Neutrophil (primary cell): ENCODE measurements at regions not wholly inside any gene's neighbourhood (a gene's known extent, or its start where the extent isn't known, plus 50 kb on each side); places are given as distances from the start of the nearest gene placed in this dataset.

Experiments used
- H3K27ac ChIP-seq: fragments of 200-600 bp; sonication (generic); 2 replicates; pipeline ENCODE4 v1.5.1; 2016; ENCODE audit warnings: mild to moderate bottlenecking, moderate library complexity
- H3K27me3 ChIP-seq: fragments of 200-600 bp; sonication (generic); 2 replicates; pipeline ENCODE4 v1.6.0; 2016; ENCODE audit warnings: mild to moderate bottlenecking
- H3K36me3 ChIP-seq: fragments of 200-600 bp; sonication (generic); 2 replicates; pipeline ENCODE4 v1.5.1; 2017
- H3K4me1 ChIP-seq, 2 experiments: fragments of 200-600 bp in 1 of 2; sonication (generic) in 1 of 2; 1 replicate in 1 of 2; 2 replicates in 1 of 2; pipeline versions ENCODE4 v1.5.1 to v1.6.1; 2013 to 2016; ENCODE audit warnings: low read depth in 1 of 2, low read length in 1 of 2, mild to moderate bottlenecking in 1 of 2, moderate library complexity in 1 of 2; ENCODE audit not compliant: control insufficient read depth in 1 of 2, insufficient read depth in 1 of 2
- H3K4me3 ChIP-seq, 2 experiments: fragments of 200-600 bp in 1 of 2; sonication (generic) in 1 of 2; 1 replicate in 1 of 2; 2 replicates in 1 of 2; pipeline ENCODE4 v1.5.1; 2013 to 2016; ENCODE audit warnings: low read depth in 1 of 2, low read length in 1 of 2, mild to moderate bottlenecking in 1 of 2, moderate library complexity in 1 of 2
- H3K9me3 ChIP-seq: fragments of 200-600 bp; sonication (generic); 2 replicates; pipeline ENCODE4 v1.5.1; 2016
- CTCF ChIP-seq: fragments of 200-600 bp; sonication (generic); IDR thresholded peaks from 2 replicates; pipeline ENCODE4 v1.5.1; 2016; ENCODE audit warnings: antibody characterized with exemption

- Histone ChIP-seq H3K4me3 (no peak overlapping the region), H3K27me3 (no peaks in the 10 kb centered on the region), H3K4me1 (no peaks in the 10 kb centered on the region), H3K27ac (no peak overlapping the region), H3K36me3 (no peaks in the 10 kb centered on the region), H3K9me3 (no peaks in the 10 kb centered on the region)
- no peak for TF ChIP-seq CTCF
Observed at GRCh38 chr1:163523375-163524029, 201.7 kb downstream of the NUF2 start.

- Histone ChIP-seq H3K4me3 (no peak overlapping the region), H3K27me3 (no peaks in the 10 kb centered on the region), H3K9me3 (no peaks in the 10 kb centered on the region), H3K36me3 (no peaks in the 10 kb centered on the region), H3K4me1 (no peaks in the 10 kb centered on the region), H3K27ac (no peak overlapping the region)
- no peak for TF ChIP-seq CTCF
Observed at GRCh38 chr1:163528710-163529348, 207.1 kb downstream of the NUF2 start.

GRCh38 chr1:163531345-163531744, 209.6 kb downstream of the NUF2 start:
- no peak overlapping the region for H3K27ac ChIP-seq
- TF ChIP-seq CTCF = no peak
- no peaks in the 10 kb centered on the region for H3K4me1 ChIP-seq
- H3K9me3 ChIP-seq = no peaks in the 10 kb centered on the region
- H3K4me3 ChIP-seq = no peak overlapping the region
- no peaks in the 10 kb centered on the region for H3K27me3 ChIP-seq
- no peaks in the 10 kb centered on the region for H3K36me3 ChIP-seq

GRCh38 chr1:163535401-163535800, 213.6 kb downstream of the NUF2 start:
- H3K36me3 ChIP-seq = no peaks in the 10 kb centered on the region

GRCh38 chr1:163535807-163536206, 214.1 kb downstream of the NUF2 start:
- Histone ChIP-seq H3K4me3 (no peak overlapping the region), H3K4me1 (no peaks in the 10 kb centered on the region), H3K9me3 (no peaks in the 10 kb centered on the region), H3K27ac (no peak overlapping the region), H3K36me3 (no peaks in the 10 kb centered on the region), H3K27me3 (no peaks in the 10 kb centered on the region)
- no peak for TF ChIP-seq CTCF

More at GRCh38 chr1:163535401-163535800, 213.6 kb downstream of the NUF2 start:
- no peaks in the 10 kb centered on the region for H3K27me3 ChIP-seq
- no peak for TF ChIP-seq CTCF
- no peak overlapping the region for H3K27ac ChIP-seq
- H3K9me3 ChIP-seq = no peaks in the 10 kb centered on the region
- no peak overlapping the region for H3K4me3 ChIP-seq
- no peaks in the 10 kb centered on the region for H3K4me1 ChIP-seq
